Naive B cell (primary cell): ENCODE measurements at regions not wholly inside any gene's neighbourhood (a gene's known extent, or its start where the extent isn't known, plus 50 kb on each side); places are given as distances from the start of the nearest gene placed in this dataset.

ENCODE experiments used
- ATAC-seq, 2 donors: fragments of 150-1000 bp; cut with Tn5 transposase; 2 replicates each; pipeline ENCODE4 v1.10.0; 2021; ENCODE audit warnings: low read depth in 2 of 2, mild to moderate bottlenecking in 2 of 2, moderate library complexity in 2 of 2
- DNase-seq: peaks from one replicate; pipeline ENCODE4 v3.0.0; 2022
- H3K27ac Mint-ChIP-seq, 6 donors: one replicate each; pipeline ENCODE4 v1.8.0; 2020 to 2022; ENCODE audit warnings: mild to moderate bottlenecking in 6 of 6, mixed read lengths in 6 of 6, moderate library complexity in 5 of 6, inconsistent platforms in 2 of 6
- H3K27me3 Mint-ChIP-seq, 3 donors: one replicate each; pipeline ENCODE4 v1.8.0; 2021 to 2022; ENCODE audit warnings: mixed read lengths in 3 of 3, mild to moderate bottlenecking in 1 of 3
- H3K36me3 Mint-ChIP-seq, 2 donors: one replicate each; pipeline ENCODE4 v1.8.0; 2020 to 2022; ENCODE audit warnings: mixed read lengths in 2 of 2, inconsistent platforms in 1 of 2, mild to moderate bottlenecking in 1 of 2
- H3K4me1 Mint-ChIP-seq, 3 donors: one replicate each; pipeline ENCODE4 v1.8.0; 2020 to 2022; ENCODE audit warnings: mixed read lengths in 3 of 3, inconsistent platforms in 1 of 3, mild to moderate bottlenecking in 1 of 3, moderate library complexity in 1 of 3
- H3K4me3 Mint-ChIP-seq, 8 donors: one replicate each; pipeline ENCODE4 v1.8.0; 2020 to 2022; ENCODE audit warnings: mild to moderate bottlenecking in 8 of 8, mixed read lengths in 8 of 8, moderate library complexity in 8 of 8, inconsistent platforms in 2 of 8
- H3K9me3 Mint-ChIP-seq, 7 donors: one replicate each; pipeline ENCODE4 v1.8.0; 2020 to 2022; ENCODE audit warnings: mixed read lengths in 7 of 7, mild to moderate bottlenecking in 5 of 7, inconsistent platforms in 2 of 7, moderate library complexity in 1 of 7

DNA sequence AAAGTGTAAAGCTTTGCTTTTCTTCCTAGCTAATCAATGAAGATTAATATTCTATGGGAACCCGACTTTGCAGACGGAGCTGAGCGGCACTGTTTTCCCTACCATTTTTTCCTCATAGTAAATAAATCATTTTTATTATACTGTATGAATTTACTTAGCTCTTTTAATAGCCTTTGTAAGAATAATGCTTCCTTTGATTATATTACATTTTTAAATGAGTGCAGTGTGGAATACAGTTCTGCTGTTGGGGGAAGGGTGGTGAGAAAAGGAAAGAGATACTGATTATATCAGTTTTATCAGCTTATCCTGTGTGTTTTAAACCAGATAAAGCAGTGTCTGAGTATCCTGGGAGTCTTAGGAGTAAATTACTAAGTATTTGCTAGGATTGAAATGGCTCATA, 221.4 kb upstream of the RBFOX1 start:
- ATAC-seq (no peak), DNase-seq (no peak)
- Mint-ChIP-seq H3K27ac (no peak overlapping the region), H3K27me3 (no peaks in the 10 kb centered on the region), H3K36me3 (no peaks in the 10 kb centered on the region), H3K4me1 (no peaks in the 10 kb centered on the region), H3K4me3 (no peak overlapping the region), H3K9me3 (peaks cover 0 to 7% (median 0%) of the 10 kb centered on the region in 7 donors)

DNA sequence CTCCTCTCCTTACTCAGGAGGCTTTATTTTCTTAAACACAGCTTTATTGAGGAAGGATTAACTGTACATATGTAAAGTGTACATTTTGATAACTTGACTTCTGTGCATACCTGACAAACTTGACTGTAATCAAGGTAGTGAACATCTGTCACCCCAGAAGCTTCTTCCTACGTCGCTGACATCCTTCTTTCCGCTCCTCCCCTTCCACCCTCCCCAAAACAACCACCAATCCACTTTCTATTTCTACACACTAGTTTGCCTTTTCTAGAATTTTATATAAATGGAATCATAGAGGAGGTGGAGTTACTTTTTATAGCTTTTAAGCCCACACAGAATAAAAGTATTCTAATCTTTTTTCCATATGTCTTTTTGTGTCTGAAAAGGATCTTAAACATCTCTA, 225.2 kb upstream of the RBFOX1 start:
- ATAC-seq: no peak
- no peaks in the 10 kb centered on the region for H3K36me3 Mint-ChIP-seq
- no peak overlapping the region for H3K4me3 Mint-ChIP-seq
- no peaks in the 10 kb centered on the region for H3K4me1 Mint-ChIP-seq
- peaks cover 0 to 4% (median 0%) of the 10 kb centered on the region in 7 donors for H3K9me3 Mint-ChIP-seq
- no peak for DNase-seq
- no peaks in the 10 kb centered on the region for H3K27me3 Mint-ChIP-seq
- no peak overlapping the region for H3K27ac Mint-ChIP-seq

DNA sequence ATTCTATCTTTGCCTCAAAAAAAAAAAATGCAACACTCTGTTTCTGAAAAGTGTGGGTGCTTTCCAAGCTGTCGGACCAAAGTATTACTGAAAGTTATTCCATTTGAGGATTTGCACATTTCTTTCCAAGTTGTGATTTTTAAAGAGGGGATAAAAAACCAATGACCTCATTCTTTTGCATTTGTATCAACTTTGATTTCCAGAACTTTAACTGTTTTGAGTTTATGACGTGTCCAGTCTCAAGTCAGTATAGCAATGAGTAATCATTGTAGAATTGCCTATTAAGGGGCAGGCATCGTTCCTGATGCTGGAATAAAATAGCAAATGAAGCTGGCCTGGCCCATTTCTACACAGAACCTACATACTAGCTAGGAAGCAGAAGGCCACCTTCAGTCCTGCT, 229.6 kb upstream of the RBFOX1 start:
- no peak for ATAC-seq
- no peak for DNase-seq
- H3K4me3 Mint-ChIP-seq: no peak overlapping the region

DNA sequence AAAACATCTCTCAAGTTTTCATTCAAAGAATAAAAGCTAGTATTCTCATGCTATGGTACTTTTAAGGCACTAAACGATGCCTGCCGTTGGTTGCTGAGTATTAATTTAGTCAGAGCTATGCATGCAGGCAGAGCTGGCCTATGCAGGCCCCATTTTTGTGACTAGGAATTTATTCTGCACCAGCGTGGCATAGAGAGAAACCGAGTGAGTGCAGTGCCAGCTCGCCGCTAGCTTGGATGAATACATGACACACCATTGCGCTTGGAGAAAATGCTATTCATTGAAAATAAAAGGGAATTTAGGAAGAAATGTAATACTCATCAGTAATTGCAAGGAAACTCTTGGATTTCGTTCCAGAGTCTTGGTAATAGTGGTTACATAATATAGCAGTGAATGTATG, 231.6 kb upstream of the RBFOX1 start:
- no peak overlapping the region for H3K27ac Mint-ChIP-seq
- H3K27me3 Mint-ChIP-seq: no peaks in the 10 kb centered on the region
- H3K4me1 Mint-ChIP-seq: no peaks in the 10 kb centered on the region
- H3K36me3 Mint-ChIP-seq: no peaks in the 10 kb centered on the region
- H3K4me3 Mint-ChIP-seq: no peak overlapping the region
- DNase-seq (no peak), ATAC-seq (no peak)
- peaks cover 0 to 7% (median 0%) of the 10 kb centered on the region in 7 donors for H3K9me3 Mint-ChIP-seq

More for the DNA sequence above, 229.6 kb upstream of the RBFOX1 start:
- H3K9me3 Mint-ChIP-seq: peaks cover 0 to 7% (median 0%) of the 10 kb centered on the region in 7 donors
- H3K27ac Mint-ChIP-seq: no peak overlapping the region
- H3K4me1 Mint-ChIP-seq: no peaks in the 10 kb centered on the region
- no peaks in the 10 kb centered on the region for H3K27me3 Mint-ChIP-seq
- H3K36me3 Mint-ChIP-seq: no peaks in the 10 kb centered on the region

DNA sequence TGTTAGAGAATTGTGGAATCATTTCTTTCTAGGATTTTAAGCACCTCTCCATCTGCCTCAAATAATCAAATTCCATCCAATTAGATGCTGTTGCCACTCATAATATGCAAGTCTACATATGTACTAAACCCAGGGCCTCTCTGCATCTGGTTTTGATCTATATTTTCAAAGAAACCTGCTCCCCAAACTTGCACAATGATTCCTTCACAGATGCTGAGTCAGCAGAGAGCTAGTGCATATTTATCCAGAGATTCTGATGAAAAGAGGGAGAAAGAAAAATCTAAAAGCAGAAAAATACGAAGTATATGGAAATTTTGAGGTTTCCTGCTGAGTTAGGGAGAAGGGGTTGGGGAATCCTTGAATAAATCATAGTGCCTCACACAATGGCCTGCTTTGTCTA, 235.1 kb upstream of the RBFOX1 start:
- Mint-ChIP-seq H3K4me3 (no peak overlapping the region), H3K4me1 (no peaks in the 10 kb centered on the region), H3K36me3 (no peaks in the 10 kb centered on the region), H3K27me3 (no peaks in the 10 kb centered on the region), H3K9me3 (peaks cover 0 to 9% (median 0%) of the 10 kb centered on the region in 7 donors), H3K27ac (no peak overlapping the region)
- no peak for DNase-seq
- ATAC-seq: no peak

DNA sequence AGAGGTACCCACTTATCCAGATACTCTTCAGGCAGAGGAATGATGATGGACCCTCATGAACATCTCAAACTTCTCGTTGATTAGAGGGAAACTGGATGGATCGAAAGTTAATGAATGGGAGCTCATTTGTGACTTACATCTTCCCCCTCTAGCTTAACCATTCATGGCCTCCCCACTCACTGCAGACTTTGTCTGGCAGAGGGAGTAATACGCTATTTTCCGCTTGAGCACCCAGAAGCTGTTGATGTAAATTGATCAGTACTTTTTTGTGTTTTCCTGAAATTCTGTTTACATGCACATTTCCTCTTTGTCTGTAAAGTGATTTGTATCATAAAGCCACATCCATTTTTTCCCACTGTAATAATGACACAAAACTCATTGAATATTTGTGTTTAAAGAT, 239.1 kb upstream of the RBFOX1 start:
- Mint-ChIP-seq H3K27me3 (peaks cover 0 to 6% (median under 1%) of the 10 kb centered on the region in 3 donors), H3K36me3 (no peaks in the 10 kb centered on the region)

DNA sequence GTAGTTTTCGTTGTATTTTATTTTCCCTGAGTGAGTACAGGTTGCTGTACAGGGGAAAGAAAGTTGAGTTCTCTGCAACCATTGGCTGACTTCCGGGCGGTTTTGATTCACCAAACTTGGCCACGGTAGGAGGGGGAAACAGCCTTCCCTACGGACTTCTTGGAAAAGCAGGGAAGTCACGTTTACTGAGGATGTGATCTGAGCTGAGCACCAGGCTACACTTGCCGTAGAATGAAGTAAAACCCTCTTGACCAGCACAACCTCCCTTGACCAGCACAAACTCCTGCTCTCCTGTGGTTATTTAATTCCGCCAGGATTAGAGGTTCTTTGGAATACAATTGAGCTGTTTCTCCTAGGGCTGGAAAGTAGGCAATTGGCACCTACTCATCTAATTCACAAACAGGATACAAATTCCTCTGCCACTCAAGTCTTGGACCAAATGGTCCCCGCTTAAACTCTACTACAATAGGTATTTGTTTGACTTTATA, 242.0 kb upstream of the RBFOX1 start:
- no peak for ATAC-seq
- Mint-ChIP-seq H3K4me3 (no peak overlapping the region), H3K36me3 (no peaks in the 10 kb centered on the region), H3K9me3 (peaks cover 0 to 8% (median 2%) of the 10 kb centered on the region in 7 donors), H3K4me1 (no peaks in the 10 kb centered on the region), H3K27me3 (peaks cover 6 to 18% (median 10%) of the 10 kb centered on the region in 3 donors), H3K27ac (no peak overlapping the region)
- no peak for DNase-seq

More for the DNA sequence above, 239.1 kb upstream of the RBFOX1 start:
- Mint-ChIP-seq H3K9me3 (peaks cover 0 to 8% (median 0%) of the 10 kb centered on the region in 7 donors), H3K4me1 (no peaks in the 10 kb centered on the region), H3K4me3 (no peak overlapping the region), H3K27ac (no peak overlapping the region)
- no peak for DNase-seq
- no peak for ATAC-seq

DNA sequence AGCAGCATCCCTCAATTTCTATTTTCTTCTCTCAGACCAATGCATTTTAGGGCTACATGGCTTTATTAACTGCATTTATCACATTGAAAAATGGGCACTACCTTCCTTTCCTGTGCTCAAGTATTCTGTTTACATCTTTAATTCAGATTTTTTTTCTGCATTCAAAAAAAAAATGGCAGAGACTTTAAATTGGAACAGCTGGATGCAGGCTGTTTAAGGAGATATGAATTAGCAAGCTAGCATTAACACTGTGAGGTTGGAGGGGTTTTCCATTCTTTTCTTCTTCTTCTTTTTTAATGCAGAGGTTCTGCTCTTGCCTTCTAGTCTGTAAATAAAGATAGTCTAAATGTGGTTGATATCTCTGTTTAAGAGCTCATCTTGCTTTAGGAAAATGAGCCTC, 242.9 kb upstream of the RBFOX1 start:
- peaks cover 6 to 18% (median 12%) of the 10 kb centered on the region in 3 donors for H3K27me3 Mint-ChIP-seq
- DNase-seq: no peak
- no peaks in the 10 kb centered on the region for H3K36me3 Mint-ChIP-seq
- H3K4me1 Mint-ChIP-seq: no peaks in the 10 kb centered on the region
- H3K4me3 Mint-ChIP-seq: no peak overlapping the region
- ATAC-seq: no peak
- H3K27ac Mint-ChIP-seq: no peak overlapping the region
- peaks cover 0 to 8% (median 2%) of the 10 kb centered on the region in 7 donors for H3K9me3 Mint-ChIP-seq

DNA sequence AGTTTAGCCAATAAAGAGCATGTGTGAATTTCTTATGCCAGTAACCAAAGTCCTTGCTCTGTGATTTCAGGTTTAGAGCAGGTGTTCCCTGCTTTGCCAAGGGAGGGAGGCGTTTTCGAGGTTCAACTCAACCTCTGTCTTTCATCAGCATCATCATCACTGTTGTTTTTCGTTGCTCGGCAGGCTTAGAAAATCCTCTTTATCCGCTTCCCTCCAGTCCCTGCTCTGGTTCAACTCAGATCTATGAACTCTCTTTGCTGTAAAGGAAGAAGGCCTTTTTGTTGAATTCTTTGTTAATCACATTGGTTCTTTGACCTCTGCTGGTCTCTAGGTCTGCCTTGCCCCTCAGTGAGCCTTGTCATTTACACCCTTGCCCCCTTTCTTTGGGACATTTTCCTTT, 243.9 kb upstream of the RBFOX1 start:
- H3K36me3 Mint-ChIP-seq: no peaks in the 10 kb centered on the region
- peaks cover 0 to 6% (median 2%) of the 10 kb centered on the region in 7 donors for H3K9me3 Mint-ChIP-seq
- DNase-seq (no peak), ATAC-seq (no peak)
- H3K27me3 Mint-ChIP-seq: peaks cover 6 to 18% (median 12%) of the 10 kb centered on the region in 3 donors
- H3K27ac Mint-ChIP-seq: no peak overlapping the region
- no peak overlapping the region for H3K4me3 Mint-ChIP-seq
- H3K4me1 Mint-ChIP-seq: no peaks in the 10 kb centered on the region

DNA sequence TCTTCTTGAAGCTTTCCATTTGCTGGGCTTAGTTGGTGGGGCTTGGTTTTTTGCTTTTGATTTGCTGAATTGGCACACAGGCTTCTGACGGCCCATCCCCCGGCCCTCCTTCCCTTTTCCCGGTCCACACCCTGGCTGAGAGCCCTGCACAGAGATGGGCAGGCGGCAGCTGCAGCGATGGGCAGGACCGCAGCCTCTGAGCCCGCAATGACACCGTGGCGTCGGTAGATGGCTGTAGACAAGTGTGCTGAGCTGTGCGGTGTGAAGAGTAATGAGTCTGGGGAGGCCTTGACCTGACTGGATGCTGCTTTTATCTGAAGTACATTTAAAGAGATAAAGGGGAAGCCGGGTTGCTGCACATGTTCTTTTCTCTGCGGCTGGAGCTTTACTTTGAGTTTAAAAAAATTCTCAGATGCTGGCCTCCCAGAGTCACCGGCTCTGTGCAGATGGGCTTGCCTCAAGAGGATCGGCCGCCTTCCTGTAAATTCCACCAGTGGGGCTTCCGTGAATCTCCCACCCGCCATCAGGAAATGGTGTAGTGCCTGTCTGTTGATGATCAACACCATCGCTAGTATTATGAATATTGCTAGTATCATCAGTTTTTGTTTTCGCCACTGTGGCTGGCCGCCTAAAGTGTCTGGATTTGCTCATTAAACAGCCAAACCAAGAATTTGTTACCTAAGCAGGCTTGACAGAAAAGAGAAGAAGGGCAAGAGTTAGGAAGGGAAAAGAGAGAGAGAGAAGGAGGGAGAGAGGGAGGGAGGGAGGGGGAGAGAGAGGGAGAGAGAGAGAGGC, 245.6 kb upstream of the RBFOX1 start:
- H3K9me3 Mint-ChIP-seq: peaks cover 0 to 5% (median 2%) of the 10 kb centered on the region in 7 donors
- ATAC-seq (no peak), DNase-seq (no peak)
- no peaks in the 10 kb centered on the region for H3K4me1 Mint-ChIP-seq
- H3K27ac Mint-ChIP-seq: no peak overlapping the region
- H3K36me3 Mint-ChIP-seq: no peaks in the 10 kb centered on the region
- no peak overlapping the region for H3K4me3 Mint-ChIP-seq
- H3K27me3 Mint-ChIP-seq: peaks cover 6 to 18% (median 12%) of the 10 kb centered on the region in 3 donors

DNA sequence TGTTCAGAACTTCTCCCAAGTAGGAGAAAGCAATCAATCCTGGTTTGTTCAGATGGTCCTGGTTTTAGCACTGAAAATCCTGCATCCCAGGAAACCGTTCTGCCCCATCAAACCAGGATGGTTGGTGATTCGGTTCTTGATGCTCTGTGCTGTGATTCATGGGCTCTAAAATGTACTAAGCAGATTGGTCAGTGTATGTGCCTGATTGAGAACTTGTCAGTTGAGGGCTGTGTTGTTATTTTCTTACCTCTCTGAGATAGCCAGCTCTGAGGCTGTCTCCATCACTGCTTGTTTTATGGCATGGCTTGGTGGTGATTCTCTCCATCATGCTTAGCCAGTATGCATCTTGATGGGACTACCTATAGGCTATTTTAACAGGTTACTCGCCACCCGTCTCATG, 246.9 kb upstream of the RBFOX1 start:
- ATAC-seq (no peak), DNase-seq (no peak)
- Mint-ChIP-seq H3K4me1 (no peaks in the 10 kb centered on the region), H3K36me3 (no peaks in the 10 kb centered on the region), H3K27ac (no peak overlapping the region), H3K4me3 (no peak overlapping the region), H3K9me3 (peaks cover 0 to 5% (median 0%) of the 10 kb centered on the region in 7 donors), H3K27me3 (peaks cover 6 to 18% (median 12%) of the 10 kb centered on the region in 3 donors)

DNA sequence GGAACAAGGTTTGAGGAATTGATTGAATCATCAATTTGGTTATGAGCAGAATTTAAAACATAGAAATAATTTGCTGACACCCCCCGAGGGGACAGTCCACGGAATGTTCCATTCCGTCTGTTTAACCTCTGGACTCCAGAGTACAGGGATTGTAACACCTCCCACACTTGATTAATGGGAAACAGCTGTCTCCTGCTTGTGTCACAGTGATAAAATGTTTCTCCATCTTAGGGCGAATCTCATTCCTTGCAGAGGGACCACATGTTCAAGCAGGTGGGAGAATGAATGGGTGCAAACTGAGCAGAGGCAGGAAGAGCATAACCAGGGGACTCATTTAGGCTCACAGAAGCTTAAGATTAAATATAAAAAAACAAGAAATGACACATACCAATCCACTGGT, 249.5 kb upstream of the RBFOX1 start:
- H3K4me1 Mint-ChIP-seq: no peaks in the 10 kb centered on the region
- no peak overlapping the region for H3K4me3 Mint-ChIP-seq
- H3K27ac Mint-ChIP-seq: no peak overlapping the region
- no peaks in the 10 kb centered on the region for H3K36me3 Mint-ChIP-seq
- ATAC-seq: no peak
- H3K27me3 Mint-ChIP-seq: peaks cover 2 to 11% (median 10%) of the 10 kb centered on the region in 3 donors
- peaks cover 0 to 10% (median 2%) of the 10 kb centered on the region in 7 donors for H3K9me3 Mint-ChIP-seq
- DNase-seq: no peak

DNA sequence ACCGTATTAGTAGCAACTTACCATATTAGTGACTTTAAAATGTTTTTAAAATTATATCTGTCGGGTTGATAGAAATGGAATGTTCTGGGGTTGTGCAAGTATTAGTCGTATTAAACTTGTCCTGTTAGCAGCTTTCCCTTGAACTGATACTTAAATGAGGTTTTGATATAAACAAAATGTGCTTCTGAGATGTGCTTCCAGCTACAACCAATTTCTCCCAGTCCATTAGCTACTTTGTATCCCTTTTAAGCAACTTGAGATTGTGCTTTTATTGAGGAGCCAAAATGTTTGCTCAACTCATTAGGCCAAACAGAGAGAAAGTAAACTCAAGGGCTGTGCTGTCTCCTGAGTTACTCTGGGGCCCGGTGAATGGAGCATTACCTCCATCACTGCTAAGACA, 255.0 kb upstream of the RBFOX1 start:
- no peaks in the 10 kb centered on the region for H3K27me3 Mint-ChIP-seq
- DNase-seq (no peak), ATAC-seq (no peak)
- no peak overlapping the region for H3K27ac Mint-ChIP-seq
- H3K4me1 Mint-ChIP-seq: no peaks in the 10 kb centered on the region
- H3K4me3 Mint-ChIP-seq: no peak overlapping the region
- peaks cover 0 to 18% (median 8%) of the 10 kb centered on the region in 7 donors for H3K9me3 Mint-ChIP-seq
- no peaks in the 10 kb centered on the region for H3K36me3 Mint-ChIP-seq

DNA sequence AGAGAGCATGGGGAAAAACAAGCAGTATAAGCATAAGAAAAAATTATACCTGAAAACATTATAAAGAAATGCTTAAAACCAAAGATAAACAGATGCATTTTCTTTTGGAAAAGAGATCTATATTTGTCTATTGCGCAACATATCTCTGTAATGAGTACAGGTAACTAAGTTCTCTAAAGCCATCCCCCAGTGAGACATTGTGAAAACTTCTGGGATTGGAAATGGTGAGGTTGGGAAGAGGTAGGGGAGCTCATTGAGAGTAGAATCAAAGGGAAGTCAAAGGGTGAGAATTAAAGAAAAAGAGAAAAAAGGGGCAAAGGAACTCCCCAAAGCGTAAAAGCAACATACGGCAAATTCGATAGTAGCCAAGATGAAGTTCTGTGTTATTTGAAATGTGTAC, 257.9 kb upstream of the RBFOX1 start:
- no peak for ATAC-seq
- H3K36me3 Mint-ChIP-seq: no peaks in the 10 kb centered on the region
- H3K27me3 Mint-ChIP-seq: no peaks in the 10 kb centered on the region
- H3K27ac Mint-ChIP-seq: no peak overlapping the region
- no peak overlapping the region for H3K4me3 Mint-ChIP-seq
- DNase-seq: no peak
- H3K4me1 Mint-ChIP-seq: no peaks in the 10 kb centered on the region
- peaks cover 0 to 18% (median 10%) of the 10 kb centered on the region in 7 donors for H3K9me3 Mint-ChIP-seq
